ENCODE measurements at regions not wholly inside any gene's neighbourhood (a gene's known extent, or its start where the extent isn't known, plus 50 kb on each side); places are given as distances from the start of the nearest gene placed in this dataset.

DNA sequence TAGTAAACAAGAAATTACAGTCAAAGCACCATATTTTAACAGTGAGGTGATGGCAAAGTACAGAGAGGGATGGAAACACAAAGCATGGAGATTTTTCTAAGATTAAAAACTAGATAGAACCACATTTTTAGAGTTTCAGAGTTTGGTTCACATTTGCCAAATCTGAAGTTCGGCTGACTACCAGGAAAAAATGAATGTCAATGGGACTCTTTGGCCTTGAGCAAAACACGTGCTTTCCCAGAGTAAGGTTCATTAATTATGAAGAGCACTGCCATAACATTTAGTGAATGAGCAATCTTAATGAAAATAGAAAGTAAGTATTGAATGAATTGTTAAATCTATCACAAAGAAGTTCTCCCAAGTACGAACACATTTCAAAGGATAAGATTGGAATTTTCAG lies 571.2 kb upstream of the VRK2 start:
- no TSS peak for BruUV-seq (replicated peaks)
- Mint-ChIP-seq H3K4me1 (ENCODE audit: low read depth, unreplicated experiment) (no peaks in the 10 kb centered on the region), H3K4me3 (ENCODE audit: unreplicated experiment) (no peak overlapping the region), H3K36me3 (ENCODE audit: insufficient read depth, unreplicated experiment) (no peaks in the 10 kb centered on the region), H3K9me3 (ENCODE audit: unreplicated experiment) (no peaks in the 10 kb centered on the region), H3K27me3 (ENCODE audit: insufficient read depth, unreplicated experiment) (no peaks in the 10 kb centered on the region), H3K27ac (ENCODE audit: unreplicated experiment) (no peak overlapping the region)
- Histone ChIP-seq H3K4me1 (no peaks in the 10 kb centered on the region), H3K27me3 (replicated peaks; ENCODE audit: control insufficient read depth, insufficient read depth, low read length) (no peaks in the 10 kb centered on the region), H3K9me3 (no peaks in the 10 kb centered on the region), H3K36me3 (ENCODE audit: control insufficient read depth, insufficient read depth, low read length) (no peaks in the 10 kb centered on the region), H3K4me3 (ENCODE audit: low read depth, low read length) (no peak overlapping the region)
- no peak for DNase-seq
- ChIA-PET CTCF (no interaction called here), POLR2A (no interaction called here)
- TF ChIP-seq, protein P1, sequence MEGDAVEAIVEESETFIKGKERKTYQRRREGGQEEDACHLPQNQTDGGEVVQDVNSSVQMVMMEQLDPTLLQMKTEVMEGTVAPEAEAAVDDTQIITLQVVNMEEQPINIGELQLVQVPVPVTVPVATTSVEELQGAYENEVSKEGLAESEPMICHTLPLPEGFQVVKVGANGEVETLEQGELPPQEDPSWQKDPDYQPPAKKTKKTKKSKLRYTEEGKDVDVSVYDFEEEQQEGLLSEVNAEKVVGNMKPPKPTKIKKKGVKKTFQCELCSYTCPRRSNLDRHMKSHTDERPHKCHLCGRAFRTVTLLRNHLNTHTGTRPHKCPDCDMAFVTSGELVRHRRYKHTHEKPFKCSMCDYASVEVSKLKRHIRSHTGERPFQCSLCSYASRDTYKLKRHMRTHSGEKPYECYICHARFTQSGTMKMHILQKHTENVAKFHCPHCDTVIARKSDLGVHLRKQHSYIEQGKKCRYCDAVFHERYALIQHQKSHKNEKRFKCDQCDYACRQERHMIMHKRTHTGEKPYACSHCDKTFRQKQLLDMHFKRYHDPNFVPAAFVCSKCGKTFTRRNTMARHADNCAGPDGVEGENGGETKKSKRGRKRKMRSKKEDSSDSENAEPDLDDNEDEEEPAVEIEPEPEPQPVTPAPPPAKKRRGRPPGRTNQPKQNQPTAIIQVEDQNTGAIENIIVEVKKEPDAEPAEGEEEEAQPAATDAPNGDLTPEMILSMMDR (IDR thresholded peaks at IDR 0.05; ENCODE audit: insufficient read depth in 1 of 2, low read depth in 1 of 2, low read length in 1 of 2, severe bottlenecking in 1 of 2, unreplicated experiment in 1 of 2), result no peak
- intact Hi-C loops (cut with micrococcal nuclease; ENCODE audit: unreplicated experiment), result no loop called here

DNA sequence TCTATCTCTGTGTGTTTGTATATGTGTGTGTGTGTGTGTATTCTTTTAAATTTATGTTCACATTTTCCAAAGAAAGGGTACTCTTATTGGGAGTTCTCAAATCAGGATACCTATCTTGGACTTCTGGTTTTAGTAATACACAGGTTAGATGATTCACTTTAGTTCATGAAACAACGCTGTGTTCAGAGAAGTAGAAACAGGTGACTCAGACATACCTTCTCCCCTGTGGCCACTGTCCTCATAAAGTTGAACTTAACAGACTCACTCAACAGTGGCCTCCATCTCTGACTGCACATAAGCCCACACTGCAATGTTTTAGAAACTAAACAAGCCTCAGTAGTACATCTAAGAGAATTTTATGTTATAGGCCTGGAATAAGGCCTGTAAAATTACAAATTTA lies 566.6 kb upstream of the VRK2 start:
- TF ChIP-seq, protein P1 (IDR thresholded peaks at IDR 0.05; ENCODE audit: insufficient read depth in 1 of 2, low read depth in 1 of 2, low read length in 1 of 2, severe bottlenecking in 1 of 2, unreplicated experiment in 1 of 2), result no peak
- Histone ChIP-seq H3K27me3 (replicated peaks; ENCODE audit: control insufficient read depth, insufficient read depth, low read length) (no peaks in the 10 kb centered on the region), H3K4me3 (ENCODE audit: low read depth, low read length) (no peak overlapping the region), H3K9me3 (no peaks in the 10 kb centered on the region), H3K4me1 (no peaks in the 10 kb centered on the region), H3K36me3 (ENCODE audit: control insufficient read depth, insufficient read depth, low read length) (no peaks in the 10 kb centered on the region)
- Mint-ChIP-seq H3K27me3 (ENCODE audit: insufficient read depth, unreplicated experiment) (peaks cover 8% of the 10 kb centered on the region), H3K27ac (ENCODE audit: unreplicated experiment) (no peak overlapping the region), H3K4me1 (ENCODE audit: low read depth, unreplicated experiment) (no peaks in the 10 kb centered on the region), H3K9me3 (ENCODE audit: unreplicated experiment) (no peaks in the 10 kb centered on the region), H3K4me3 (ENCODE audit: unreplicated experiment) (no peak overlapping the region), H3K36me3 (ENCODE audit: insufficient read depth, unreplicated experiment) (no peaks in the 10 kb centered on the region)
- BruUV-seq (replicated peaks), result no TSS peak
- ChIA-PET CTCF (no interaction called here), POLR2A (no interaction called here)
- no peak for DNase-seq
- intact Hi-C loops (cut with micrococcal nuclease; ENCODE audit: unreplicated experiment), result no loop called here

DNA sequence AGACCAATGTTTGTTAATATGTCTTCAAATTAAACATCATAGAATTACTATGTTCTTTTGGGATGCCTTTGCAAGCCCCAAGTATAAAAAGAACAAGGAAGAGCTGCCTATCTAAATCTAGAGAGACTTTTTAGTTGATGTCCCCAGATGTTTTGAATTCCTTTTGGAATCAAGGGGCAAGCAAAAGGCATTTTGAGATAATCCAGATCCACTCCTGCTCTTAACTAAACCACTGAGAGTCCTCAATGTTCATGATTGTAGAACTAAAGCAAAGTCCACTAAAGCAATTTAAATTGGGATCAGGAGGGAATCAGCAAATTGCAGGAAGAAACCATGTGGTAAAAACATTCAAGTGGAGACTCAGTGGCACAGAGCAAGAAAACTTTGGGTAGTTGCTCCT lies 558.5 kb upstream of the VRK2 start:
- Mint-ChIP-seq H3K4me3 (ENCODE audit: unreplicated experiment) (no peak overlapping the region), H3K27ac (ENCODE audit: unreplicated experiment) (no peak overlapping the region), H3K4me1 (ENCODE audit: low read depth, unreplicated experiment) (no peaks in the 10 kb centered on the region), H3K9me3 (ENCODE audit: unreplicated experiment) (no peaks in the 10 kb centered on the region), H3K36me3 (ENCODE audit: insufficient read depth, unreplicated experiment) (no peaks in the 10 kb centered on the region), H3K27me3 (ENCODE audit: insufficient read depth, unreplicated experiment) (peaks cover 10% of the 10 kb centered on the region)
- no peak for DNase-seq
- H3K27me3 ChIP-seq (replicated peaks; ENCODE audit: control insufficient read depth, insufficient read depth, low read length), result no peaks in the 10 kb centered on the region
- H3K36me3 ChIP-seq (ENCODE audit: control insufficient read depth, insufficient read depth, low read length), result no peaks in the 10 kb centered on the region
- no peaks in the 10 kb centered on the region for H3K4me1 ChIP-seq
- CTCF ChIA-PET, result interaction anchor here (0.8 kb wide), 1 partner anchor 34 kb away, joined by 3 read pairs; no protein-coding TSS in a partner anchor
- intact Hi-C loops (cut with micrococcal nuclease; ENCODE audit: unreplicated experiment), result no loop called here
- H3K4me3 ChIP-seq (ENCODE audit: low read depth, low read length), result no peak overlapping the region
- TF ChIP-seq, protein P1 (IDR thresholded peaks at IDR 0.05; ENCODE audit: insufficient read depth in 1 of 2, low read depth in 1 of 2, low read length in 1 of 2, severe bottlenecking in 1 of 2, unreplicated experiment in 1 of 2), result no peak
- POLR2A ChIA-PET, result no interaction called here
- BruUV-seq (replicated peaks), result no TSS peak
- H3K9me3 ChIP-seq, result no peaks in the 10 kb centered on the region

Measured in Caco-2 (cell line).